ENCODE measurements at regions not wholly inside any gene's neighbourhood (a gene's known extent, or its start where the extent isn't known, plus 50 kb on each side); places are given as distances from the start of the nearest gene placed in this dataset.

- Mint-ChIP-seq H3K27me3 (ENCODE audit: unreplicated experiment) (no peaks in the 10 kb centered on the region), H3K36me3 (ENCODE audit: unreplicated experiment) (no peaks in the 10 kb centered on the region), H3K27ac (ENCODE audit: unreplicated experiment) (no peak overlapping the region), H3K9me3 (ENCODE audit: unreplicated experiment) (peaks cover 22% of the 10 kb centered on the region), H3K4me1 (ENCODE audit: unreplicated experiment) (no peaks in the 10 kb centered on the region), H3K4me3 (ENCODE audit: unreplicated experiment) (no peak overlapping the region)
- peak; percentile 34 for DNase-seq (ENCODE audit: extremely low spot score, unreplicated experiment)
- no peak for TF ChIP-seq CTCF (IDR thresholded peaks at IDR 0.05)
These were observed 118.6 kb upstream of the ZNF479 start for GRCh38 chr7:57250801-57251200.

- H3K9me3 Mint-ChIP-seq (ENCODE audit: unreplicated experiment) = peaks cover 9% of the 10 kb centered on the region
These were observed 124.6 kb upstream of the ZNF479 start for GRCh38 chr7:57256637-57257375.

GRCh38 chr7:57274535-57275283 lies 142.5 kb upstream of the ZNF479 start:
- Mint-ChIP-seq H3K27ac (ENCODE audit: unreplicated experiment) (no peak overlapping the region), H3K9me3 (ENCODE audit: unreplicated experiment) (peaks cover 53% of the 10 kb centered on the region), H3K36me3 (ENCODE audit: unreplicated experiment) (no peaks in the 10 kb centered on the region), H3K27me3 (ENCODE audit: unreplicated experiment) (no peaks in the 10 kb centered on the region), H3K4me1 (ENCODE audit: unreplicated experiment) (no peaks in the 10 kb centered on the region), H3K4me3 (ENCODE audit: unreplicated experiment) (no peak overlapping the region)
- TF ChIP-seq CTCF (IDR thresholded peaks at IDR 0.05) = no peak
- no peak for DNase-seq (ENCODE audit: extremely low spot score, unreplicated experiment)

More at GRCh38 chr7:57256637-57257375, 124.6 kb upstream of the ZNF479 start:
- H3K36me3 Mint-ChIP-seq (ENCODE audit: unreplicated experiment) = no peaks in the 10 kb centered on the region
- H3K27me3 Mint-ChIP-seq (ENCODE audit: unreplicated experiment) = no peaks in the 10 kb centered on the region
- no peak overlapping the region for H3K27ac Mint-ChIP-seq (ENCODE audit: unreplicated experiment)
- H3K4me3 Mint-ChIP-seq (ENCODE audit: unreplicated experiment) = no peak overlapping the region
- TF ChIP-seq CTCF (IDR thresholded peaks at IDR 0.05) = no peak
- peak; percentile 84 for DNase-seq (ENCODE audit: extremely low spot score, unreplicated experiment)
- no peaks in the 10 kb centered on the region for H3K4me1 Mint-ChIP-seq (ENCODE audit: unreplicated experiment)

DNA sequence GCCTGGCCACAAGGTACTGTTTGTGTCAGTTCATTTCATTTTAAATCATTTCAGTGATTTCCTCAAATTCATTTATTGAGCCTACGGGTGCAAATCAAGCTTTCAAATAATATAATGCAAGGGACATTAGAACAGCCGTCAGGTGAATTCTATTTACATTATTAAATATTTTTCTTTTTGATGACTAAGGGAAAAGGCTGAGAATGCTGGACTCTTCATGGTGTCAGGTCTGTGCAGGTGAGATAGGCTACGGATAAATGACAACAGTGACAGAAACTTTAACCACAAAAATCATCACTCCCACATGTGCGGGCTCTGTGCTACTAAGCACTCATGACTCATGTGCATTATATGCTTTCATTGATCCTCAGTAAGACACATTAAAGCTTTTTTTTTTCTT lies 149.2 kb upstream of the ZNF716 start:
- Mint-ChIP-seq H3K9me3 (ENCODE audit: unreplicated experiment) (peaks cover 19% of the 10 kb centered on the region), H3K36me3 (ENCODE audit: unreplicated experiment) (no peaks in the 10 kb centered on the region), H3K27me3 (ENCODE audit: unreplicated experiment) (no peaks in the 10 kb centered on the region), H3K4me3 (ENCODE audit: unreplicated experiment) (no peak overlapping the region), H3K27ac (ENCODE audit: unreplicated experiment) (no peak overlapping the region), H3K4me1 (ENCODE audit: unreplicated experiment) (no peaks in the 10 kb centered on the region)
- no peak for DNase-seq (ENCODE audit: extremely low spot score, unreplicated experiment)
- no peak for TF ChIP-seq CTCF (IDR thresholded peaks at IDR 0.05)

DNA sequence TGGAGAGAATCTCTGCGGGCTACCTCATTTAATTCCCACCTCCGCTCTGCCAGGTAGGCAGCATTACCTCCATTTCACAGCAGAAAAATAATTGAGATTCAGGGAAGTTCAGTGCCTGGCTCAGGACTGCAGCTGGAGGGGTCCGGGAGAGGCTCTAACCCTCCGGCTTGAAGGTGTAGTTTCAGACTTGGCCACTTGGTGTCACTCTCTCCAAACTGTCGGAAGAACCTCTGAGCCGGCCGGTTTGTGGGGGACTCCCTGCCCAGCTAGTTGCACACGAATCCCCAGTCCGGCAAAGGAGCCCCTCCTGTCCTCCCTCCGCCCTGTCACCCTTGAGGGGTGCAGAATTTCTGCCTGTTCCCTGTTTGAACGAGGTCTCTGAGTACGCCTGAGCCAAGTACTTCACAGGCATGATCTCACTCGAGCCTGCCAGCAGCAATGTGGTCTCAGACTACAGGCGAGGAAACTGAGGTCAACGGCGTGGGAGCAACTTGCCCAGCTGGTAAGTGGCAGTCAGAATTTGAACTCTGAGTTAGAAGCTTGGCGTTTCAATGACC lies 144.7 kb upstream of the ZNF716 start:
- H3K9me3 Mint-ChIP-seq (ENCODE audit: unreplicated experiment) = peaks cover 27% of the 10 kb centered on the region
- no peak overlapping the region for H3K4me3 Mint-ChIP-seq (ENCODE audit: unreplicated experiment)
- no peaks in the 10 kb centered on the region for H3K4me1 Mint-ChIP-seq (ENCODE audit: unreplicated experiment)
- TF ChIP-seq CTCF (IDR thresholded peaks at IDR 0.05) = no peak
- no peak overlapping the region for H3K27ac Mint-ChIP-seq (ENCODE audit: unreplicated experiment)
- no peaks in the 10 kb centered on the region for H3K27me3 Mint-ChIP-seq (ENCODE audit: unreplicated experiment)
- H3K36me3 Mint-ChIP-seq (ENCODE audit: unreplicated experiment) = no peaks in the 10 kb centered on the region
- no peak for DNase-seq (ENCODE audit: extremely low spot score, unreplicated experiment)
